ENCODE measurements at regions not wholly inside any gene's neighbourhood (a gene's known extent, or its start where the extent isn't known, plus 50 kb on each side); places are given as distances from the start of the nearest gene placed in this dataset.

DNA sequence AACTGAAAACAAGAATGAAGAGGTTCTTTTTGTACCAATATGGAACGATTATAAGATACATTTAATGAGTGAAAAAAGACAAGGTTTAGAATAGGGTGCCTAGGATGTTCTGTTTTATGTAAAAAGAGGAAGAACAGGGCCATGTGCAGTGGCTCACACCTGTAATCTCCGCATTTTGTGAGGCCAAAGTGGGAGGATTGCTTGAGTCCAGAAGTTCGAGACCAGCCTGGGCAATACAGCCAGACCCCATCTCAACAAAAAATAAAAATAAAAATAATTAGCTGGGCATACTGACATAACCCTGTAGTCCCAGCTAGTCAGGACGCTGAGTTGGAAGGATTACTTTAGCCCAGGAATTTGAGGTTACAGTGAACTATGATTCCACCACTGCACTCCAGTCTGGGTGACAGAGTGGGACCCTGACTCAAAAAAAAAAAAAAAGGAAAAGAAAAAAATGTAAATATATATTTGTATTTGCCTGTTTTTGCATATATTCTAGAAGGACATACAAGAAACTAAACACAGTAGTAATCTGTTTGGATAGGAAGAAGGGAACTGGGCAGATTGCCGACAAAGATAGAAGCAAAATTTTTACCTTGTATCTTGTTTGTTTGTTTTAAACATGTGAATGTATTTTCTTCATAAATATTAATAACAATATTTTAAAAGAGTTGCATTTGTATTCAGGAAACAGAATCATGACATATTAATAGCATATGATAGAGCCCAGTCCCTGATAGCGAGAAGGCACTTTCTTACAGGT, 174.3 kb downstream of the SOX2 start:
- Histone ChIP-seq H3K4me2 (no peak overlapping the region), H3K4me1 (replicated peaks; ENCODE audit: insufficient read depth) (no peaks in the 10 kb centered on the region), H3K4me3 (no peak overlapping the region), H3K27me3 (ENCODE audit: insufficient read depth, low read depth) (no peaks in the 10 kb centered on the region), H3K27ac (no peak overlapping the region), H2AFZ (no peak overlapping the region), H3K36me3 (ENCODE audit: low read depth) (no peaks in the 10 kb centered on the region), H3K9me3 (ENCODE audit: insufficient read depth, low read depth) (no peaks in the 10 kb centered on the region), H4K20me1 (ENCODE audit: insufficient read depth) (no peaks in the 10 kb centered on the region), H3K9me2 (ENCODE audit: insufficient read depth) (0 out of 2 replicates have a peak, but pooled peaks cover 5% of the 10 kb centered on the region), H3F3A (ENCODE audit: insufficient read depth, low read depth) (no peaks in the 10 kb centered on the region), H3K79me2 (ENCODE audit: low read depth) (no peaks in the 10 kb centered on the region)
- ChIA-PET CTCF (no interaction called here), POLR2A (ENCODE audit: unreplicated experiment) (no interaction called here)
- no TSS peak for BruUV-seq (replicated peaks)
- no peak for DNase-seq
- TF ChIP-seq EZH2 (IDR thresholded peaks at IDR 0.05; ENCODE audit: low read depth): no peak
- TF ChIP-seq, protein P1, sequence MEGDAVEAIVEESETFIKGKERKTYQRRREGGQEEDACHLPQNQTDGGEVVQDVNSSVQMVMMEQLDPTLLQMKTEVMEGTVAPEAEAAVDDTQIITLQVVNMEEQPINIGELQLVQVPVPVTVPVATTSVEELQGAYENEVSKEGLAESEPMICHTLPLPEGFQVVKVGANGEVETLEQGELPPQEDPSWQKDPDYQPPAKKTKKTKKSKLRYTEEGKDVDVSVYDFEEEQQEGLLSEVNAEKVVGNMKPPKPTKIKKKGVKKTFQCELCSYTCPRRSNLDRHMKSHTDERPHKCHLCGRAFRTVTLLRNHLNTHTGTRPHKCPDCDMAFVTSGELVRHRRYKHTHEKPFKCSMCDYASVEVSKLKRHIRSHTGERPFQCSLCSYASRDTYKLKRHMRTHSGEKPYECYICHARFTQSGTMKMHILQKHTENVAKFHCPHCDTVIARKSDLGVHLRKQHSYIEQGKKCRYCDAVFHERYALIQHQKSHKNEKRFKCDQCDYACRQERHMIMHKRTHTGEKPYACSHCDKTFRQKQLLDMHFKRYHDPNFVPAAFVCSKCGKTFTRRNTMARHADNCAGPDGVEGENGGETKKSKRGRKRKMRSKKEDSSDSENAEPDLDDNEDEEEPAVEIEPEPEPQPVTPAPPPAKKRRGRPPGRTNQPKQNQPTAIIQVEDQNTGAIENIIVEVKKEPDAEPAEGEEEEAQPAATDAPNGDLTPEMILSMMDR (conservative IDR thresholded peaks at IDR 0.05): no peak
- intact Hi-C loops (cut with micrococcal nuclease; ENCODE audit: unreplicated experiment): no loop called here

GRCh38 chr3:181886676-181887075, 175.0 kb downstream of the SOX2 start:
- no peak for DNase-seq
- Histone ChIP-seq H3F3A (ENCODE audit: insufficient read depth, low read depth) (no peaks in the 10 kb centered on the region), H3K27ac (no peak overlapping the region), H4K20me1 (ENCODE audit: insufficient read depth) (no peaks in the 10 kb centered on the region), H3K4me1 (replicated peaks; ENCODE audit: insufficient read depth) (no peaks in the 10 kb centered on the region), H3K9me2 (ENCODE audit: insufficient read depth) (0 out of 2 replicates have a peak, but pooled peaks cover 5% of the 10 kb centered on the region), H3K27me3 (ENCODE audit: insufficient read depth, low read depth) (no peaks in the 10 kb centered on the region), H3K36me3 (ENCODE audit: low read depth) (no peaks in the 10 kb centered on the region), H3K4me3 (no peak overlapping the region), H2AFZ (no peak overlapping the region), H3K79me2 (ENCODE audit: low read depth) (no peaks in the 10 kb centered on the region), H3K4me2 (no peak overlapping the region), H3K9me3 (ENCODE audit: insufficient read depth, low read depth) (no peaks in the 10 kb centered on the region)
- BruUV-seq (replicated peaks): no TSS peak
- ChIA-PET POLR2A (ENCODE audit: unreplicated experiment) (no interaction called here), CTCF (interaction anchor here (0.5 kb wide), 1 partner anchor 177 kb away, joined by 5 read pairs; no protein-coding TSS in a partner anchor)
- intact Hi-C loops (cut with micrococcal nuclease; ENCODE audit: unreplicated experiment): no loop called here
- TF ChIP-seq, protein P1 (conservative IDR thresholded peaks at IDR 0.05): no peak
- TF ChIP-seq EZH2 (IDR thresholded peaks at IDR 0.05; ENCODE audit: low read depth): no peak

DNA sequence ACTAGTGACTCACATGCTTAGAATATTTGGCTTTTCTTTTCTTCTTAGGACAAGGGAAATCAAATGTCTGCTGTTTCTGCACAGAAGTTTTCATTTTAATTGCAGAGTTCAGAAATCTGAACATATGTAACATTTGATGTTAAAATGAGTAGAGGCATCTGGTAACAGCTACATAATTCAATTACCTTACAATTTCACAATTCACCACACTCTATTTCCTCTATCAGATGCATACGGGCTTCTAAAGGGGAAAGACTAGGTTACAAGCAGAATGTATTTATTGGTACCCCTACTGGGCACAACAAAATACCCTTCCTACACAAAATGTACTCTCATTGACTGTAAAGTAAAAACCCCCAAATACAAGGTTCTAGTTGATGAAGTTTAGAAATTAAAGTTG, 176.0 kb downstream of the SOX2 start:
- Histone ChIP-seq H3K4me1 (replicated peaks; ENCODE audit: insufficient read depth) (no peaks in the 10 kb centered on the region), H3K27me3 (ENCODE audit: insufficient read depth, low read depth) (no peaks in the 10 kb centered on the region), H3K79me2 (ENCODE audit: low read depth) (no peaks in the 10 kb centered on the region), H3K9me3 (ENCODE audit: insufficient read depth, low read depth) (no peaks in the 10 kb centered on the region), H3K36me3 (ENCODE audit: low read depth) (no peaks in the 10 kb centered on the region), H3K27ac (no peak overlapping the region), H3K4me3 (no peak overlapping the region), H3F3A (ENCODE audit: insufficient read depth, low read depth) (no peaks in the 10 kb centered on the region), H4K20me1 (ENCODE audit: insufficient read depth) (no peaks in the 10 kb centered on the region), H3K4me2 (no peak overlapping the region), H2AFZ (no peak overlapping the region), H3K9me2 (ENCODE audit: insufficient read depth) (0 out of 2 replicates have a peak, but pooled peaks cover 5% of the 10 kb centered on the region)
- ChIA-PET POLR2A (ENCODE audit: unreplicated experiment) (no interaction called here), CTCF (interaction anchor here (0.6 kb wide), 1 partner anchor 162 kb away, joined by 9 read pairs; no protein-coding TSS in a partner anchor)
- no peak for TF ChIP-seq EZH2 (IDR thresholded peaks at IDR 0.05; ENCODE audit: low read depth)
- TF ChIP-seq, protein P1 (conservative IDR thresholded peaks at IDR 0.05): no peak
- BruUV-seq (replicated peaks): no TSS peak
- no peak for DNase-seq
- intact Hi-C loops (cut with micrococcal nuclease; ENCODE audit: unreplicated experiment): no loop called here

Measured in PC-9 (cell line).